ENCODE measurements at regions not wholly inside any gene's neighbourhood (a gene's known extent, or its start where the extent isn't known, plus 50 kb on each side); places are given as distances from the start of the nearest gene placed in this dataset.

GRCh38 chr10:51000164-51000563 is 74.1 kb upstream of the PRKG1 start:
- 80% methylated on average over 1 of the region's 3 CpGs for WGBS (ENCODE audit: insufficient coverage)
- H3K36me3 ChIP-seq (replicated peaks in 1 of 2; ENCODE audit: control insufficient read depth in 1 of 2, insufficient read depth in 2 of 2, low read length in 2 of 2): no peaks in the 10 kb centered on the region
- H3K27ac ChIP-seq (ENCODE audit: low read depth in 1 of 2, low read length in 2 of 2): no peak overlapping the region
- H3K4me3 ChIP-seq (replicated peaks in 1 of 3; ENCODE audit: low read depth in 2 of 3, low read length in 3 of 3): no peak overlapping the region
- Mint-ChIP-seq H3K27ac (no peak overlapping the region), H3K4me1 (no peaks in the 10 kb centered on the region), H3K36me3 (no peaks in the 10 kb centered on the region), H3K9me3 (no peaks in the 10 kb centered on the region), H3K27me3 (ENCODE audit: low read depth in 3 of 3) (peaks cover 0 to 8% (median 3%) of the 10 kb centered on the region in 3 donors), H3K4me3 (no peak overlapping the region)
- DNase-seq: no peak
- no peak overlapping the region for H3K9ac ChIP-seq (ENCODE audit: insufficient read depth, low read length, poor library complexity, severe bottlenecking)
- H3K79me2 ChIP-seq (ENCODE audit: insufficient read depth, low read length): no peaks in the 10 kb centered on the region
- H4K20me1 ChIP-seq (ENCODE audit: insufficient read depth, low read length): no peaks in the 10 kb centered on the region
- intact Hi-C loops (cut with micrococcal nuclease): no loop called here
- no peak overlapping the region for H3K4me2 ChIP-seq (replicated peaks; ENCODE audit: extremely low read depth, low read length, poor library complexity, severe bottlenecking)
- H3K9me3 ChIP-seq (replicated peaks in 1 of 2; ENCODE audit: control insufficient read depth in 1 of 2, insufficient read depth in 1 of 2, low read length in 2 of 2): no peaks in the 10 kb centered on the region
- no peak overlapping the region for H2AFZ ChIP-seq (ENCODE audit: insufficient read depth, low read depth, low read length, poor library complexity, severe bottlenecking)
- no peak for TF ChIP-seq CTCF (IDR thresholded peaks at IDR 0.05)
- peaks cover 2 to 7% of the 10 kb centered on the region in 2 donors for H3K27me3 ChIP-seq (ENCODE audit: control insufficient read depth in 2 of 2, insufficient read depth in 2 of 2, low read length in 2 of 2)
- no peaks in the 10 kb centered on the region for H3K4me1 ChIP-seq (ENCODE audit: control insufficient read depth in 1 of 2, insufficient read depth in 2 of 2, low read length in 2 of 2)

GRCh38 chr10:51000976-51001375 is 73.3 kb upstream of the PRKG1 start:
- Histone ChIP-seq H3K4me1 (ENCODE audit: control insufficient read depth in 1 of 2, insufficient read depth in 2 of 2, low read length in 2 of 2) (no peaks in the 10 kb centered on the region), H3K9ac (ENCODE audit: insufficient read depth, low read length, poor library complexity, severe bottlenecking) (no peak overlapping the region), H3K36me3 (replicated peaks in 1 of 2; ENCODE audit: control insufficient read depth in 1 of 2, insufficient read depth in 2 of 2, low read length in 2 of 2) (no peaks in the 10 kb centered on the region), H3K9me3 (replicated peaks in 1 of 2; ENCODE audit: control insufficient read depth in 1 of 2, insufficient read depth in 1 of 2, low read length in 2 of 2) (no peaks in the 10 kb centered on the region), H3K4me2 (replicated peaks; ENCODE audit: extremely low read depth, low read length, poor library complexity, severe bottlenecking) (no peak overlapping the region), H3K4me3 (replicated peaks in 1 of 3; ENCODE audit: low read depth in 2 of 3, low read length in 3 of 3) (no peak overlapping the region), H3K79me2 (ENCODE audit: insufficient read depth, low read length) (no peaks in the 10 kb centered on the region), H4K20me1 (ENCODE audit: insufficient read depth, low read length) (no peaks in the 10 kb centered on the region), H2AFZ (ENCODE audit: insufficient read depth, low read depth, low read length, poor library complexity, severe bottlenecking) (no peak overlapping the region), H3K27ac (ENCODE audit: low read depth in 1 of 2, low read length in 2 of 2) (no peak overlapping the region), H3K27me3 (ENCODE audit: control insufficient read depth in 2 of 2, insufficient read depth in 2 of 2, low read length in 2 of 2) (peaks cover 0 to 2% of the 10 kb centered on the region in 2 donors)
- no peaks in the 10 kb centered on the region for H3K36me3 Mint-ChIP-seq
- intact Hi-C loops (cut with micrococcal nuclease): no loop called here
- H3K4me3 Mint-ChIP-seq: no peak overlapping the region
- H3K27ac Mint-ChIP-seq: no peak overlapping the region
- DNase-seq: no peak
- no peak for TF ChIP-seq CTCF (IDR thresholded peaks at IDR 0.05)
- H3K27me3 Mint-ChIP-seq (ENCODE audit: low read depth in 3 of 3): peaks cover 0 to 8% (median 3%) of the 10 kb centered on the region in 3 donors
- 80% methylated on average over 1 of the region's 2 CpGs for WGBS (ENCODE audit: insufficient coverage)
- no peaks in the 10 kb centered on the region for H3K4me1 Mint-ChIP-seq
- H3K9me3 Mint-ChIP-seq: no peaks in the 10 kb centered on the region

All from CD14-positive monocyte (primary cell).